GM23338 (cell line): ENCODE measurements at regions not wholly inside any gene's neighbourhood (a gene's known extent, or its start where the extent isn't known, plus 50 kb on each side); places are given as distances from the start of the nearest gene placed in this dataset.

ENCODE experiments used
- CREB1 ChIP-seq: fragments of 250-450 bp; sonication (Bioruptor Pico); IDR thresholded peaks from 2 replicates; pipeline ENCODE4 v1.5.0; 2020; ENCODE audit warnings: low read depth, mild to moderate bottlenecking, moderate library complexity
- CTCF ChIP-seq, 2 experiments: fragments of 200-600 bp in 1 of 2; sonication (generic) in 1 of 2; conservative IDR thresholded peaks; 2 replicates each; pipeline versions ENCODE4 v1.5.1 to v1.6.1; 2016 to 2017; ENCODE audit warnings: antibody characterized with exemption in 2 of 2, low read depth in 2 of 2, mild to moderate bottlenecking in 2 of 2, moderate library complexity in 1 of 2
- ETS1 ChIP-seq: IDR thresholded peaks from 2 replicates; pipeline ENCODE4 v1.6.1; 2016; ENCODE audit warnings: antibody characterized with exemption
- EZH2 ChIP-seq: fragments of 200-600 bp; sonication (generic); IDR thresholded peaks from one replicate; pipeline ENCODE4 v1.8.0; 2017; ENCODE audit warnings: antibody characterized with exemption, mild to moderate bottlenecking, low read depth; ENCODE audit not compliant: unreplicated experiment
- EZH2phosphoT487 ChIP-seq: fragments of 200-600 bp; sonication (generic); IDR thresholded peaks from one replicate; pipeline ENCODE4 v1.8.1; 2018; ENCODE audit warnings: antibody characterized with exemption; ENCODE audit not compliant: unreplicated experiment
- JUNB ChIP-seq: IDR thresholded peaks from one replicate; pipeline ENCODE4 v1.6.1; 2016; ENCODE audit warnings: antibody characterized with exemption; ENCODE audit not compliant: unreplicated experiment
- NANOG ChIP-seq: IDR thresholded peaks from 2 replicates; pipeline ENCODE4 v1.6.1; 2016; ENCODE audit warnings: antibody characterized with exemption, borderline replicate concordance
- POLR2AphosphoS5 ChIP-seq: IDR thresholded peaks from 2 replicates; pipeline ENCODE4 v1.6.1; 2016; ENCODE audit warnings: antibody characterized with exemption, low read depth
- REST ChIP-seq: IDR thresholded peaks from one replicate; pipeline ENCODE4 v1.6.1; 2018; ENCODE audit warnings: antibody characterized with exemption; ENCODE audit not compliant: unreplicated experiment
- STAT1 ChIP-seq: IDR thresholded peaks from one replicate; pipeline ENCODE4 v1.6.1; 2016; ENCODE audit warnings: antibody characterized with exemption; ENCODE audit not compliant: unreplicated experiment
- ZNF331 ChIP-seq: fragments of 250-450 bp; sonication (Bioruptor Pico); IDR thresholded peaks from 2 replicates; pipeline ENCODE4 v1.5.0; 2020; ENCODE audit warnings: low read depth, mild to moderate bottlenecking, moderate library complexity
- ZNF462 ChIP-seq: fragments of 250-450 bp; sonication (Bioruptor Pico); IDR thresholded peaks from 2 replicates; pipeline ENCODE4 v1.5.0; 2020; ENCODE audit warnings: mild to moderate bottlenecking, moderate library complexity

GRCh38 chr5:174340226-174340625 is 294.7 kb downstream of the NSG2 start:
- TF ChIP-seq CTCF (conservative IDR thresholded peaks at IDR 0.05; ENCODE audit: low read depth in 2 of 2) (no peak), JUNB (no peak), EZH2phosphoT487 (no peak), EZH2 (no peak), POLR2AphosphoS5 (no peak), REST (no peak), NANOG (no peak), CREB1 (CRISPR knock-in tag) (no peak), ZNF331 (CRISPR knock-in tag) (no peak), ETS1 (no peak), ZNF462 (CRISPR knock-in tag) (no peak), STAT1 (no peak)
